CD14-positive monocyte (primary cell): ENCODE measurements at regions not wholly inside any gene's neighbourhood (a gene's known extent, or its start where the extent isn't known, plus 50 kb on each side); places are given as distances from the start of the nearest gene placed in this dataset.

ENCODE experiments used
- DNase-seq, 3 donors: peaks; one replicate each; pipeline ENCODE4 v3.0.0-alpha.2; 2011 to 2022
- H2AFZ ChIP-seq: 2 replicates; pipeline ENCODE4 v1.6.0; 2012; ENCODE audit warnings: mild to moderate bottlenecking, low read depth, low read length, inconsistent platforms; ENCODE audit not compliant: insufficient read depth, poor library complexity, severe bottlenecking
- H3K27ac ChIP-seq, 2 donors: 1 replicate in 1 of 2; 2 replicates in 1 of 2; pipeline ENCODE4 v1.5.1; 2012 to 2013; ENCODE audit warnings: low read length in 2 of 2, control low read depth in 1 of 2, inconsistent platforms in 1 of 2, low read depth in 1 of 2, mild to moderate bottlenecking in 1 of 2
- H3K27me3 ChIP-seq, 2 donors: one replicate each; pipeline versions ENCODE4 v1.6.0 to v1.6.1; 2011 to 2013; ENCODE audit warnings: low read length in 2 of 2; ENCODE audit not compliant: control insufficient read depth in 2 of 2, insufficient read depth in 2 of 2
- H3K36me3 ChIP-seq, 2 donors: replicated peaks in 1 of 2; 1 replicate in 1 of 2; 2 replicates in 1 of 2; pipeline versions ENCODE4 v1.5.1 to v1.6.1; 2012 to 2013; ENCODE audit warnings: low read length in 2 of 2, control low read depth in 1 of 2, inconsistent platforms in 1 of 2, mild to moderate bottlenecking in 1 of 2; ENCODE audit not compliant: insufficient read depth in 2 of 2, control insufficient read depth in 1 of 2
- H3K4me1 ChIP-seq, 2 donors: 1 replicate in 1 of 2; 2 replicates in 1 of 2; pipeline versions ENCODE4 v1.5.1 to v1.6.1; 2012 to 2013; ENCODE audit warnings: low read length in 2 of 2, control low read depth in 1 of 2, inconsistent platforms in 1 of 2, mild to moderate bottlenecking in 1 of 2, moderate library complexity in 1 of 2; ENCODE audit not compliant: insufficient read depth in 2 of 2, control insufficient read depth in 1 of 2
- H3K4me2 ChIP-seq: replicated peaks from 2 replicates; pipeline ENCODE3; 2012; ENCODE audit warnings: low read length, moderate library complexity, mild to moderate bottlenecking; ENCODE audit not compliant: poor library complexity, severe bottlenecking; ENCODE audit errors: extremely low read depth
- H3K4me3 ChIP-seq, 3 experiments: fragments of 200-600 bp in 1 of 3; sonication (generic) in 1 of 3; replicated peaks in 1 of 3; 1 replicate in 2 of 3; 2 replicates in 1 of 3; pipeline ENCODE4 v1.5.1; 2011 to 2013; ENCODE audit warnings: low read length in 3 of 3, mild to moderate bottlenecking in 3 of 3, control low read depth in 2 of 3, low read depth in 2 of 3, inconsistent platforms in 1 of 3, moderate library complexity in 1 of 3
- H3K79me2 ChIP-seq: 2 replicates; pipeline ENCODE4 v1.6.0; 2012; ENCODE audit warnings: mild to moderate bottlenecking, control low read depth, inconsistent platforms, low read length, moderate library complexity; ENCODE audit not compliant: insufficient read depth
- H3K9ac ChIP-seq: 2 replicates; pipeline ENCODE4 v1.6.0; 2017; ENCODE audit warnings: low read length, mild to moderate bottlenecking; ENCODE audit not compliant: insufficient read depth, poor library complexity, severe bottlenecking
- H3K9me3 ChIP-seq, 2 donors: replicated peaks in 1 of 2; 1 replicate in 1 of 2; 2 replicates in 1 of 2; pipeline versions ENCODE4 v1.5.1 to v1.6.1; 2012 to 2013; ENCODE audit warnings: low read length in 2 of 2, control low read depth in 1 of 2; ENCODE audit not compliant: control insufficient read depth in 1 of 2, insufficient read depth in 1 of 2
- H4K20me1 ChIP-seq: 2 replicates; pipeline ENCODE4 v1.6.0; 2012; ENCODE audit warnings: mild to moderate bottlenecking, low read length, control low read depth, moderate library complexity; ENCODE audit not compliant: insufficient read depth
- H3K27ac Mint-ChIP-seq, 7 donors: one replicate each; pipeline ENCODE4 v1.8.0; 2020; ENCODE audit warnings: mild to moderate bottlenecking in 7 of 7, mixed read lengths in 7 of 7, moderate library complexity in 6 of 7, inconsistent platforms in 2 of 7
- H3K27me3 Mint-ChIP-seq, 3 donors: one replicate each; pipeline ENCODE4 v1.8.0; 2021 to 2022; ENCODE audit warnings: low read depth in 3 of 3, mild to moderate bottlenecking in 3 of 3, mixed read lengths in 3 of 3, moderate library complexity in 3 of 3, inconsistent platforms in 1 of 3
- H3K36me3 Mint-ChIP-seq, 2 donors: one replicate each; pipeline ENCODE4 v1.8.0; 2020; ENCODE audit warnings: mixed read lengths in 2 of 2, inconsistent platforms in 1 of 2, mild to moderate bottlenecking in 1 of 2
- H3K4me1 Mint-ChIP-seq: one replicate; pipeline ENCODE4 v1.8.0; 2020; ENCODE audit warnings: mild to moderate bottlenecking, mixed read lengths
- H3K4me3 Mint-ChIP-seq, 2 donors: one replicate each; pipeline ENCODE4 v1.8.0; 2020; ENCODE audit warnings: mild to moderate bottlenecking in 2 of 2, mixed read lengths in 2 of 2, moderate library complexity in 1 of 2
- H3K9me3 Mint-ChIP-seq, 7 donors: one replicate each; pipeline ENCODE4 v1.8.0; 2020 to 2022; ENCODE audit warnings: mixed read lengths in 7 of 7, mild to moderate bottlenecking in 6 of 7, moderate library complexity in 6 of 7, inconsistent platforms in 2 of 7
- CTCF ChIP-seq: fragments of 200-600 bp; IDR thresholded peaks from one replicate; pipeline ENCODE4 v1.8.0; 2022; ENCODE audit warnings: antibody characterized with exemption, mild to moderate bottlenecking
- WGBS: methylation state at CpG from one replicate; pipeline ENCODE4 v1.1.5; 2013; ENCODE audit warnings: missing lambda C conversion rate; ENCODE audit not compliant: insufficient coverage; 5-methylcytosine and 5-hydroxymethylcytosine counted together
- intact Hi-C, 2 donors: fragments of 100-400 bp; cut with micrococcal nuclease; formaldehyde crosslinking; loops; one replicate each; pipeline versions ENCODE4 v1.15.0 to v1.15.1; 2023

DNA sequence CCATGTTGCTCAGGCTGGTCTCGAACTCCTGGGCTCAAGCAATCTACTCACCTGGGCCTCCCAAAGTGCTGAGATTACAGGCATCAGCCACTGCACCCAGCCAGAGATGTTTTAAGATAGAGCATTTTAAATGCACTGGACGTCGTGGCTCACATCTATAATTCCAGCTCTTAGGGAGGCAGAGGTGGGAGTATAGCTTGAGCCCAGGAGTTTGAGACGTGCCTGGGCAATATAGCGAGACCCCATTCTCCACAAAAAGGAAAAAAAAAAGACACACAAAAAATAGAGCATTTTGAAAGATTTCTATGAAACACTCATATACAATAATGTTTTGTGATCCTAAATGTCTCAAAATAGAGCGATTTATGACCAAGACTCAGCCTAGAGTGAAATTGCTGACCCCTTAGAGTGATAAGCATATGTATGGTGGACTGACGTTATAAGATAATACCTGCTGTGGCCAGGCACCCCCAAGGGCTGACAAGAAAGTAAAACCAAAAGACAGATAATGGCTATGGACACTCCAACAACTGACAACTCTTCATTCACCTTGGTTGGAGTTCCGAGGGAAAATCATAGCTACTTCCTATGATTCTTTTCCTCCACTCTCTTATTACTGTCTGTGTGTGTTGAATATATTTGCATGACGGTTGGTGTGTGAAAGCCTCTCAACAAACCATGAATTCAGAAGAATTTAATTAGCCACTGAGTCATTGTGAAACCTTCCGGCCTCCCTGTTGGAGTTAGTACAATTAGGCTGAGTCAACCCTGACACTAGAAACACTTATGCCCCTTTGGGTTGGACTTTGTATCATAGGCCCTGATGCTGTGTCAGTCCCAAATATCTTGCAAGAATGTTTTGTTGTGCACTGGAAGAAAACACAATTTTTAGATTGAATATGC, 526.5 kb upstream of the NUDT12 start:
- TF ChIP-seq CTCF, result no peak
- Histone ChIP-seq H3K4me3 (no peak overlapping the region), H4K20me1 (no peaks in the 10 kb centered on the region), H2AFZ (no peak overlapping the region), H3K9me3 (no peaks in the 10 kb centered on the region), H3K36me3 (no peaks in the 10 kb centered on the region), H3K4me1 (no peaks in the 10 kb centered on the region), H3K79me2 (no peaks in the 10 kb centered on the region), H3K9ac (no peak overlapping the region), H3K27me3 (no peaks in the 10 kb centered on the region), H3K27ac (no peak overlapping the region), H3K4me2 (no peak overlapping the region)
- no peak overlapping the region for H3K4me3 Mint-ChIP-seq
- WGBS, result no CpG with 5 or more reads among the region's 10 CpGs
- H3K27me3 Mint-ChIP-seq, result no peaks in the 10 kb centered on the region
- no peak for DNase-seq
- no peak overlapping the region for H3K27ac Mint-ChIP-seq
- intact Hi-C loops, result no loop called here
- no peaks in the 10 kb centered on the region for H3K4me1 Mint-ChIP-seq
- peaks cover 0 to 6% (median 1%) of the 10 kb centered on the region in 7 donors for H3K9me3 Mint-ChIP-seq
- no peaks in the 10 kb centered on the region for H3K36me3 Mint-ChIP-seq

- Histone ChIP-seq H4K20me1 (no peaks in the 10 kb centered on the region), H3K79me2 (no peaks in the 10 kb centered on the region), H3K4me2 (no peak overlapping the region), H3K9ac (no peak overlapping the region), H3K9me3 (no peaks in the 10 kb centered on the region), H3K4me1 (no peaks in the 10 kb centered on the region), H3K27me3 (no peaks in the 10 kb centered on the region), H3K36me3 (no peaks in the 10 kb centered on the region), H3K27ac (no peak overlapping the region), H3K4me3 (no peak overlapping the region), H2AFZ (no peak overlapping the region)
- intact Hi-C loops, result no loop called here
- no peak overlapping the region for H3K4me3 Mint-ChIP-seq
- no CpG with 5 or more reads among the region's 2 CpGs for WGBS
- H3K9me3 Mint-ChIP-seq, result peaks cover 0 to 9% (median 4%) of the 10 kb centered on the region in 7 donors
- TF ChIP-seq CTCF, result no peak
- H3K27me3 Mint-ChIP-seq, result no peaks in the 10 kb centered on the region
- H3K36me3 Mint-ChIP-seq, result no peaks in the 10 kb centered on the region
- no peaks in the 10 kb centered on the region for H3K4me1 Mint-ChIP-seq
- DNase-seq, result no peak
- no peak overlapping the region for H3K27ac Mint-ChIP-seq
These were observed 522.3 kb upstream of the NUDT12 start for GRCh38 chr5:104084896-104085295.
